ENCODE measurements at regions not wholly inside any gene's neighbourhood (a gene's known extent, or its start where the extent isn't known, plus 50 kb on each side); places are given as distances from the start of the nearest gene placed in this dataset.

DNA sequence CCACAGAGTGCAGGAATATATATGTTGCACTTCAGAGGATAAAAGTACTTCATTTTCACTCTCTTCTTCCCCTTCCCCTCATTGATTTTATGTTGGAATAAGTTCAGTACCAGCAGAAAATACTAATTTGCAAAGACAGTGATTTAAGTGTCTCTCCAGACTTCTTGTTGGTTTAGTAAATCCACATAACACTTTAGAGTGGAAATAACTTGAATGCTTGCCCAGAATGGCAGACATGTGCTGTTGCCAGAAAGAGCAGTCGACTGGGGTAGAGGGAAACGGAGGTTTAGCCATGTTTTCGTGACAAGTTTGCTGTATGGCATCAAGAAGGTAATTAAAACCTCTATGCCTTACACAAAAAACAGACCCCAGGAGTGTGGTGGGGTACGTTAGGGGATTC is 246.0 kb upstream of the CXCR4 start:
- no peak overlapping the region for H3K4me2 ChIP-seq
- CTCF ChIA-PET, result no interaction called here
- H3F3A ChIP-seq (ENCODE audit: insufficient read depth, low read depth), result no peaks in the 10 kb centered on the region
- peaks cover 7% of the 10 kb centered on the region; the same call in 1 of the 2 replicates for H3K9me3 ChIP-seq (ENCODE audit: insufficient read depth, low read depth)
- no peaks in the 10 kb centered on the region for H3K36me3 ChIP-seq (ENCODE audit: low read depth)
- H3K9me2 ChIP-seq (ENCODE audit: insufficient read depth), result no peaks in the 10 kb centered on the region; the same call in 1 of the 2 replicates
- no peak for TF ChIP-seq EZH2 (IDR thresholded peaks at IDR 0.05; ENCODE audit: low read depth)
- TF ChIP-seq, protein P1, sequence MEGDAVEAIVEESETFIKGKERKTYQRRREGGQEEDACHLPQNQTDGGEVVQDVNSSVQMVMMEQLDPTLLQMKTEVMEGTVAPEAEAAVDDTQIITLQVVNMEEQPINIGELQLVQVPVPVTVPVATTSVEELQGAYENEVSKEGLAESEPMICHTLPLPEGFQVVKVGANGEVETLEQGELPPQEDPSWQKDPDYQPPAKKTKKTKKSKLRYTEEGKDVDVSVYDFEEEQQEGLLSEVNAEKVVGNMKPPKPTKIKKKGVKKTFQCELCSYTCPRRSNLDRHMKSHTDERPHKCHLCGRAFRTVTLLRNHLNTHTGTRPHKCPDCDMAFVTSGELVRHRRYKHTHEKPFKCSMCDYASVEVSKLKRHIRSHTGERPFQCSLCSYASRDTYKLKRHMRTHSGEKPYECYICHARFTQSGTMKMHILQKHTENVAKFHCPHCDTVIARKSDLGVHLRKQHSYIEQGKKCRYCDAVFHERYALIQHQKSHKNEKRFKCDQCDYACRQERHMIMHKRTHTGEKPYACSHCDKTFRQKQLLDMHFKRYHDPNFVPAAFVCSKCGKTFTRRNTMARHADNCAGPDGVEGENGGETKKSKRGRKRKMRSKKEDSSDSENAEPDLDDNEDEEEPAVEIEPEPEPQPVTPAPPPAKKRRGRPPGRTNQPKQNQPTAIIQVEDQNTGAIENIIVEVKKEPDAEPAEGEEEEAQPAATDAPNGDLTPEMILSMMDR (conservative IDR thresholded peaks at IDR 0.05), result no peak
- BruUV-seq (replicated peaks), result no TSS peak
- H3K4me1 ChIP-seq (replicated peaks; ENCODE audit: insufficient read depth), result 0 out of 2 replicates have a peak, but pooled peaks cover 4% of the 10 kb centered on the region
- H4K20me1 ChIP-seq (ENCODE audit: insufficient read depth), result no peaks in the 10 kb centered on the region
- no peaks in the 10 kb centered on the region for H3K27me3 ChIP-seq (ENCODE audit: insufficient read depth, low read depth)
- H2AFZ ChIP-seq, result no peak overlapping the region
- intact Hi-C loops (cut with micrococcal nuclease; ENCODE audit: unreplicated experiment), result no loop called here
- no peak for DNase-seq
- no peak overlapping the region for H3K4me3 ChIP-seq
- H3K27ac ChIP-seq, result no peak overlapping the region
- no peaks in the 10 kb centered on the region for H3K79me2 ChIP-seq (ENCODE audit: low read depth)
- POLR2A ChIA-PET (ENCODE audit: unreplicated experiment), result no interaction called here

DNA sequence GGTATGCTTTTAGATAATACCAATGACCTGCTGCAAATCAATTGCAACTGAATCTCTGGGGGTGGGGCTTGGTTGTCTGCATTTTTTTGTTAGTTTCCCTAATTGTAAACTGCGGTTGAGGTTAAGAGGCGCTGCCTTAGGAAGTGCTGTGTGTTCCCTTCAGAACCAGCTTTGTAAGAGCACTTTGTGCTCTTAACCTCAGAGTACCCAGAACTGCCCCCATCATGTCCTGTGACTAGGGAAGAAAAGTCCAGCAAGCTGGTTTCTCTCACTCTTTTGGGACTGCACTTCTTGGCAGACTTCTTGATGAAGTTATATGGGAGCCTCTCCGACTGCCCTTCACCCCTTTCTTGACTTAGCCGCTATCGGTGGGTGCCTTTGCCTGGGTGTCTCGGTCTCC is 245.5 kb upstream of the CXCR4 start:
- H3K9me3 ChIP-seq (ENCODE audit: insufficient read depth, low read depth), result peaks cover 7% of the 10 kb centered on the region; the same call in 1 of the 2 replicates
- no TSS peak for BruUV-seq (replicated peaks)

DNA sequence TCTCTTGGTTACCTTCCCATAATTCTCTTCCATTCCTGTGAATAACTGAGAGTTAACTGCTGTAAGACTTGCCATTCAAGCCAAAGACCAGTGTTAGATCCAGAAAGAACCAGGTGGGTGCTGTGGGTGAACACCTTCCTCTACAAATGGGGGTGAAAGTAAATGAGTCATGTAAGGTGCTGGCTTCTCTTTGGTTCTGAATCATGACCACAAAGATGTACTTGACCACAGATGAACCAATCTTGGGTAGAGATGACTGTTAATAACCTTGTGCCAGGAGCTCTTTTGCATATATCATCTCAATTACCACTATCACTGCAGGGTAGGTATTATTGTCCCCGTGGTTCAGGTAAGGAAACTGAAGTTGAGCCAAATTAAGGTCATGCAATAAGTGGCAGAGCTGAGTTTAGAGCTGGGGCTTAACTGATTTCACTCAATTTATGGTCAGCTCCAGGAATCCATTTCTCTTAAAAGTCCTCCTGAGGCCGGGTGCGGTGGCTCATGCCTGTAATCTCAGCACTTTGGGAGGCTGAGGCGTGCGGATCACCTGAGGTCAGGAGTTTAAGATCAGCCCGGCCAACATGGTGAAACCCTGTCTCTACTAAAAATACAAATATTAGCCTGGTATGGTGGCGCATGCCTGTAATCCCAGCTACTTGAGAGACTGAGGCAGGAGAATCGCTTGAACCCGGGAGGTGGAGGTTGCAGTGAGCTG is 244.9 kb upstream of the CXCR4 start:
- Histone ChIP-seq H3K4me3 (no peak overlapping the region), H3K4me2 (no peak overlapping the region), H3K4me1 (replicated peaks; ENCODE audit: insufficient read depth) (0 out of 2 replicates have a peak, but pooled peaks cover 4% of the 10 kb centered on the region), H3F3A (ENCODE audit: insufficient read depth, low read depth) (no peaks in the 10 kb centered on the region), H3K27ac (no peak overlapping the region), H3K36me3 (ENCODE audit: low read depth) (no peaks in the 10 kb centered on the region), H3K9me3 (ENCODE audit: insufficient read depth, low read depth) (peaks cover 5% of the 10 kb centered on the region; the same call in 1 of the 2 replicates), H3K9me2 (ENCODE audit: insufficient read depth) (no peaks in the 10 kb centered on the region; the same call in 1 of the 2 replicates), H3K79me2 (ENCODE audit: low read depth) (no peaks in the 10 kb centered on the region), H4K20me1 (ENCODE audit: insufficient read depth) (no peaks in the 10 kb centered on the region), H2AFZ (no peak overlapping the region), H3K27me3 (ENCODE audit: insufficient read depth, low read depth) (no peaks in the 10 kb centered on the region)
- intact Hi-C loops (cut with micrococcal nuclease; ENCODE audit: unreplicated experiment), result no loop called here
- ChIA-PET CTCF (no interaction called here), POLR2A (ENCODE audit: unreplicated experiment) (no interaction called here)
- BruUV-seq (replicated peaks), result no TSS peak
- TF ChIP-seq, protein P1 (conservative IDR thresholded peaks at IDR 0.05), result no peak
- TF ChIP-seq EZH2 (IDR thresholded peaks at IDR 0.05; ENCODE audit: low read depth), result no peak
- DNase-seq, result no peak

More for the DNA sequence above, 245.5 kb upstream of the CXCR4 start:
- POLR2A ChIA-PET (ENCODE audit: unreplicated experiment), result no interaction called here
- H2AFZ ChIP-seq, result no peak overlapping the region
- no peaks in the 10 kb centered on the region for H4K20me1 ChIP-seq (ENCODE audit: insufficient read depth)
- 0 out of 2 replicates have a peak, but pooled peaks cover 4% of the 10 kb centered on the region for H3K4me1 ChIP-seq (replicated peaks; ENCODE audit: insufficient read depth)
- no peak overlapping the region for H3K4me3 ChIP-seq
- no peak for DNase-seq
- H3K4me2 ChIP-seq, result no peak overlapping the region
- H3K9me2 ChIP-seq (ENCODE audit: insufficient read depth), result no peaks in the 10 kb centered on the region; the same call in 1 of the 2 replicates
- no peak for TF ChIP-seq EZH2 (IDR thresholded peaks at IDR 0.05; ENCODE audit: low read depth)
- TF ChIP-seq, protein P1 (conservative IDR thresholded peaks at IDR 0.05), result no peak
- intact Hi-C loops (cut with micrococcal nuclease; ENCODE audit: unreplicated experiment), result no loop called here
- no peak overlapping the region for H3K27ac ChIP-seq
- no peaks in the 10 kb centered on the region for H3F3A ChIP-seq (ENCODE audit: insufficient read depth, low read depth)
- H3K36me3 ChIP-seq (ENCODE audit: low read depth), result no peaks in the 10 kb centered on the region
- CTCF ChIA-PET, result no interaction called here
- H3K79me2 ChIP-seq (ENCODE audit: low read depth), result no peaks in the 10 kb centered on the region
- no peaks in the 10 kb centered on the region for H3K27me3 ChIP-seq (ENCODE audit: insufficient read depth, low read depth)
